Endothelial cell of umbilical vein (primary cell): ENCODE measurements at regions not wholly inside any gene's neighbourhood (a gene's known extent, or its start where the extent isn't known, plus 50 kb on each side); places are given as distances from the start of the nearest gene placed in this dataset.

Source experiments
- BruUV-seq: library from RNA; stranded (reverse); fragments of 400-500 nt; replicated peaks from 2 replicates; lab custom pipeline; 2021; lab: Mats Ljungman, UMichigan
- CTCF ChIA-PET: fragments of 300-600, 350-600 bp; sonication (Branson Sonifier 250); formaldehyde crosslinking; loops from one replicate; lab custom pipeline; 2021; ENCODE audit warnings: antibody characterized with exemption, inconsistent platforms; lab: Charles Lee
- POLR2A ChIA-PET: fragments of 300-600, 350-600 bp; sonication (Branson Sonifier 250); formaldehyde crosslinking; loops from one replicate; lab custom pipeline; 2021; ENCODE audit warnings: antibody characterized with exemption, inconsistent platforms; lab: Charles Lee
- DNase-seq: peaks from one replicate; pipeline ENCODE4 v3.0.0-alpha.2; 2011; ENCODE audit warnings: low read depth, low spot score
- FAIRE-seq: peaks from 2 replicates; lab custom pipeline; 2011; peaks lifted over from hg19 to GRCh38; lab: Jason Lieb, UNC
- H2AFZ ChIP-seq: 2 replicates; pipeline ENCODE4 v1.6.0; 2012; ENCODE audit warnings: low read depth, low read length, control low read depth, inconsistent platforms
- H3K27ac ChIP-seq: 2 replicates; pipeline ENCODE4 v1.5.1; 2011; ENCODE audit warnings: low read depth, mild to moderate bottlenecking, control low read depth, low read length, moderate library complexity; ENCODE audit not compliant: insufficient read depth
- H3K27me3 ChIP-seq, 2 experiments: 2 replicates each; pipeline versions ENCODE4 v1.6.0 to v1.6.1; 2011; ENCODE audit warnings: low read length in 2 of 2, mixed read lengths in 1 of 2; ENCODE audit not compliant: control insufficient read depth in 2 of 2, insufficient read depth in 2 of 2
- H3K36me3 ChIP-seq, 2 experiments: 2 replicates in 1 of 2; 3 replicates in 1 of 2; pipeline ENCODE4 v1.5.1; 2011; ENCODE audit warnings: low read length in 2 of 2, mild to moderate bottlenecking in 1 of 2, moderate library complexity in 1 of 2; ENCODE audit not compliant: control insufficient read depth in 2 of 2, insufficient read depth in 2 of 2; ENCODE audit errors: extremely low read depth in 1 of 2
- H3K4me1 ChIP-seq: 3 replicates; pipeline ENCODE4 v1.5.1; 2011; ENCODE audit warnings: mild to moderate bottlenecking, low read length; ENCODE audit not compliant: control insufficient read depth, insufficient read depth; ENCODE audit errors: extremely low read depth
- H3K4me2 ChIP-seq: 2 replicates; pipeline ENCODE4 v1.6.1; 2011; ENCODE audit warnings: low read length, control low read depth, mixed read lengths; ENCODE audit not compliant: insufficient read depth
- H3K4me3 ChIP-seq, 3 experiments: fragments of 200-600 bp in 1 of 3; sonication (generic), shearing (Covaris generic) in 1 of 3; replicated peaks in 1 of 3; 2 replicates each; pipeline ENCODE4 v1.5.1; 2011 to 2016; ENCODE audit warnings: control low read depth in 3 of 3, low read length in 3 of 3, mild to moderate bottlenecking in 2 of 3, inconsistent platforms in 1 of 3, low read depth in 1 of 3, moderate library complexity in 1 of 3; ENCODE audit not compliant: insufficient read depth in 1 of 3
- H3K79me2 ChIP-seq: 2 replicates; pipeline ENCODE4 v1.6.0; 2012; ENCODE audit warnings: low read length, inconsistent platforms; ENCODE audit not compliant: control insufficient read depth, insufficient read depth
- H3K9ac ChIP-seq: replicated peaks from 2 replicates; pipeline ENCODE3; 2011; ENCODE audit warnings: low read length, control low read depth; ENCODE audit not compliant: insufficient read depth; ENCODE audit errors: extremely low read depth
- H3K9me1 ChIP-seq: replicated peaks from 3 replicates; pipeline ENCODE4 v1.6.0; 2011; ENCODE audit warnings: mild to moderate bottlenecking, low read length; ENCODE audit not compliant: control insufficient read depth, insufficient read depth; ENCODE audit errors: extremely low read depth
- H3K9me3 ChIP-seq: replicated peaks from 2 replicates; pipeline ENCODE4 v1.5.1; 2012; ENCODE audit warnings: low read length, inconsistent platforms; ENCODE audit not compliant: control insufficient read depth, insufficient read depth
- H4K20me1 ChIP-seq: replicated peaks from 2 replicates; pipeline ENCODE3; 2011; ENCODE audit warnings: mild to moderate bottlenecking, low read length; ENCODE audit not compliant: control insufficient read depth, insufficient read depth; ENCODE audit errors: extremely low read depth
- CTCF ChIP-seq, 2 donors: IDR thresholded peaks; 1 replicate in 1 of 2; 2 replicates in 1 of 2; pipeline ENCODE4 v1.5.1; 2011; ENCODE audit warnings: low read length in 2 of 2, mild to moderate bottlenecking in 2 of 2, moderate library complexity in 2 of 2, control low read depth in 1 of 2, inconsistent platforms in 1 of 2, low read depth in 1 of 2; ENCODE audit not compliant: insufficient read depth in 1 of 2; ENCODE audit errors: extremely low read depth in 1 of 2
- EZH2 ChIP-seq: IDR thresholded peaks from 2 replicates; pipeline ENCODE4 v1.6.1; 2012; ENCODE audit warnings: borderline replicate concordance, low read depth, mild to moderate bottlenecking, moderate library complexity, low read length, inconsistent platforms; ENCODE audit not compliant: severe bottlenecking
- FOS ChIP-seq: IDR thresholded peaks from 2 replicates; pipeline ENCODE4 v1.6.1; 2011; ENCODE audit warnings: mild to moderate bottlenecking, low read length, moderate library complexity, borderline replicate concordance; ENCODE audit not compliant: insufficient read depth
- GATA2 ChIP-seq: IDR thresholded peaks from 2 replicates; pipeline ENCODE4 v1.7.0; 2011; ENCODE audit warnings: low read depth, mild to moderate bottlenecking, moderate library complexity, mixed read lengths, low read length; ENCODE audit not compliant: insufficient read length, insufficient read depth
- JUN ChIP-seq: IDR thresholded peaks from 2 replicates; pipeline ENCODE4 v1.6.1; 2011; ENCODE audit warnings: borderline replicate concordance, low read depth; ENCODE audit not compliant: insufficient read length, insufficient read depth
- MYC ChIP-seq: IDR thresholded peaks from one replicate; pipeline ENCODE4 v1.6.1; 2011; ENCODE audit warnings: mild to moderate bottlenecking, low read depth, low read length
- POLR2A ChIP-seq: IDR thresholded peaks from 2 replicates; pipeline ENCODE4 v1.6.1; 2012; ENCODE audit warnings: low read depth, mild to moderate bottlenecking, control low read depth, low read length
- POLR2AphosphoS5 ChIP-seq: IDR thresholded peaks from 2 replicates; pipeline ENCODE4 v1.6.1; 2012; ENCODE audit warnings: low read depth, mild to moderate bottlenecking, control low read depth, low read length, moderate library complexity; ENCODE audit not compliant: insufficient read depth
- dilution Hi-C: fragments of 300-500 bp; cut with MboI; formaldehyde crosslinking; loops from one replicate; pipeline ENCODE4 v1.15.0; 2019; ENCODE audit warnings: low sequenced_read_pairs; ENCODE audit not compliant: extremely low pct_ligation_motif_present
- intact Hi-C: fragments of 100-400 bp; cut with micrococcal nuclease; formaldehyde crosslinking; loops from one replicate; pipeline ENCODE4 v1.10.0; 2022
- TF ChIP-seq, protein P1 (sequence below): IDR thresholded peaks from 2 replicates; pipeline ENCODE4 v1.6.1; 2011; ENCODE audit not compliant: insufficient read depth, insufficient read length

DNA sequence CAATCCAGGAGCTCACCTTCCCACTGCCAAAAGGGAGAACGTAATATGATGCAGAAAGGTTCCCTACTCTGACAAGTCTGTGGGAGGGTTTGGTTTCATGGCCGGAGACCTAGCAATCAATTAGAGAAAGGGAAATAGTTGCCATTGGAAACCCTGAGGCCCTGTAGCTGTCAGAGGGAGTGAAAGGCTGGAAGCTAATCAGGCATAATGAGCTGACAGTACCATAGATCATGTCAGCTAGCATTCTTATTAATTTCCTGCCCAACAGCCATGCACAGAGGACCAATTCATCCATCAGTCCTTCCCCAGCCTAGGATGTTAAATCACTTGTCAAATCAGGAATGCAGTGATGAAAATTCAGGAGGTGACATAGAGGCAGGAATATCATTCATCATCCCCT lies 527.3 kb downstream of the PLPP3 start:
- no peak overlapping the region for H3K4me3 ChIP-seq
- FAIRE-seq (no peak), DNase-seq (no peak)
- H3K79me2 ChIP-seq: no peaks in the 10 kb centered on the region
- no peaks in the 10 kb centered on the region for H3K4me1 ChIP-seq
- no peak overlapping the region for H3K4me2 ChIP-seq
- no peaks in the 10 kb centered on the region for H3K36me3 ChIP-seq
- H3K9ac ChIP-seq: no peak overlapping the region
- dilution Hi-C loops (no loop called here), intact Hi-C loops (no loop called here)
- H3K9me3 ChIP-seq: no peaks in the 10 kb centered on the region
- no peak overlapping the region for H3K27ac ChIP-seq
- H3K9me1 ChIP-seq: no peaks in the 10 kb centered on the region
- no TSS peak for BruUV-seq
- ChIA-PET POLR2A (no interaction called here), CTCF (no interaction called here)
- TF ChIP-seq POLR2A (no peak), EZH2 (no peak), POLR2AphosphoS5 (no peak), CTCF (IDR thresholded peaks at IDR 0.05; ENCODE audit: extremely low read depth in 1 of 2, insufficient read depth in 1 of 2, low read depth in 1 of 2, low read length in 2 of 2) (no peak), GATA2 (no peak), FOS (no peak), JUN (no peak), MYC (no peak)
- TF ChIP-seq, protein P1, sequence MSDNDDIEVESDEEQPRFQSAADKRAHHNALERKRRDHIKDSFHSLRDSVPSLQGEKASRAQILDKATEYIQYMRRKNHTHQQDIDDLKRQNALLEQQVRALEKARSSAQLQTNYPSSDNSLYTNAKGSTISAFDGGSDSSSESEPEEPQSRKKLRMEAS: no peak
- no peak overlapping the region for H2AFZ ChIP-seq
- no peaks in the 10 kb centered on the region for H3K27me3 ChIP-seq
- H4K20me1 ChIP-seq: no peaks in the 10 kb centered on the region
